CD14-positive monocyte (primary cell): ENCODE measurements at regions not wholly inside any gene's neighbourhood (a gene's known extent, or its start where the extent isn't known, plus 50 kb on each side); places are given as distances from the start of the nearest gene placed in this dataset.
A peak's percentile ranks its signal among the peaks of the same experiment; 100 is the strongest.

ENCODE experiments used
- DNase-seq, 3 donors: peaks; one replicate each; pipeline ENCODE4 v3.0.0-alpha.2; 2011 to 2022
- H2AFZ ChIP-seq: 2 replicates; pipeline ENCODE4 v1.6.0; 2012; ENCODE audit warnings: mild to moderate bottlenecking, low read depth, low read length, inconsistent platforms; ENCODE audit not compliant: insufficient read depth, poor library complexity, severe bottlenecking
- H3K27ac ChIP-seq, 2 donors: 1 replicate in 1 of 2; 2 replicates in 1 of 2; pipeline ENCODE4 v1.5.1; 2012 to 2013; ENCODE audit warnings: low read length in 2 of 2, control low read depth in 1 of 2, inconsistent platforms in 1 of 2, low read depth in 1 of 2, mild to moderate bottlenecking in 1 of 2
- H3K27me3 ChIP-seq, 2 donors: one replicate each; pipeline versions ENCODE4 v1.6.0 to v1.6.1; 2011 to 2013; ENCODE audit warnings: low read length in 2 of 2; ENCODE audit not compliant: control insufficient read depth in 2 of 2, insufficient read depth in 2 of 2
- H3K36me3 ChIP-seq, 2 donors: replicated peaks in 1 of 2; 1 replicate in 1 of 2; 2 replicates in 1 of 2; pipeline versions ENCODE4 v1.5.1 to v1.6.1; 2012 to 2013; ENCODE audit warnings: low read length in 2 of 2, control low read depth in 1 of 2, inconsistent platforms in 1 of 2, mild to moderate bottlenecking in 1 of 2; ENCODE audit not compliant: insufficient read depth in 2 of 2, control insufficient read depth in 1 of 2
- H3K4me1 ChIP-seq, 2 donors: 1 replicate in 1 of 2; 2 replicates in 1 of 2; pipeline versions ENCODE4 v1.5.1 to v1.6.1; 2012 to 2013; ENCODE audit warnings: low read length in 2 of 2, control low read depth in 1 of 2, inconsistent platforms in 1 of 2, mild to moderate bottlenecking in 1 of 2, moderate library complexity in 1 of 2; ENCODE audit not compliant: insufficient read depth in 2 of 2, control insufficient read depth in 1 of 2
- H3K4me2 ChIP-seq: replicated peaks from 2 replicates; pipeline ENCODE3; 2012; ENCODE audit warnings: low read length, moderate library complexity, mild to moderate bottlenecking; ENCODE audit not compliant: poor library complexity, severe bottlenecking; ENCODE audit errors: extremely low read depth
- H3K4me3 ChIP-seq, 3 experiments: fragments of 200-600 bp in 1 of 3; sonication (generic) in 1 of 3; replicated peaks in 1 of 3; 1 replicate in 2 of 3; 2 replicates in 1 of 3; pipeline ENCODE4 v1.5.1; 2011 to 2013; ENCODE audit warnings: low read length in 3 of 3, mild to moderate bottlenecking in 3 of 3, control low read depth in 2 of 3, low read depth in 2 of 3, inconsistent platforms in 1 of 3, moderate library complexity in 1 of 3
- H3K79me2 ChIP-seq: 2 replicates; pipeline ENCODE4 v1.6.0; 2012; ENCODE audit warnings: mild to moderate bottlenecking, control low read depth, inconsistent platforms, low read length, moderate library complexity; ENCODE audit not compliant: insufficient read depth
- H3K9ac ChIP-seq: 2 replicates; pipeline ENCODE4 v1.6.0; 2017; ENCODE audit warnings: low read length, mild to moderate bottlenecking; ENCODE audit not compliant: insufficient read depth, poor library complexity, severe bottlenecking
- H3K9me3 ChIP-seq, 2 donors: replicated peaks in 1 of 2; 1 replicate in 1 of 2; 2 replicates in 1 of 2; pipeline versions ENCODE4 v1.5.1 to v1.6.1; 2012 to 2013; ENCODE audit warnings: low read length in 2 of 2, control low read depth in 1 of 2; ENCODE audit not compliant: control insufficient read depth in 1 of 2, insufficient read depth in 1 of 2
- H4K20me1 ChIP-seq: 2 replicates; pipeline ENCODE4 v1.6.0; 2012; ENCODE audit warnings: mild to moderate bottlenecking, low read length, control low read depth, moderate library complexity; ENCODE audit not compliant: insufficient read depth
- H3K27ac Mint-ChIP-seq, 7 donors: one replicate each; pipeline ENCODE4 v1.8.0; 2020; ENCODE audit warnings: mild to moderate bottlenecking in 7 of 7, mixed read lengths in 7 of 7, moderate library complexity in 6 of 7, inconsistent platforms in 2 of 7
- H3K27me3 Mint-ChIP-seq, 3 donors: one replicate each; pipeline ENCODE4 v1.8.0; 2021 to 2022; ENCODE audit warnings: low read depth in 3 of 3, mild to moderate bottlenecking in 3 of 3, mixed read lengths in 3 of 3, moderate library complexity in 3 of 3, inconsistent platforms in 1 of 3
- H3K36me3 Mint-ChIP-seq, 2 donors: one replicate each; pipeline ENCODE4 v1.8.0; 2020; ENCODE audit warnings: mixed read lengths in 2 of 2, inconsistent platforms in 1 of 2, mild to moderate bottlenecking in 1 of 2
- H3K4me1 Mint-ChIP-seq: one replicate; pipeline ENCODE4 v1.8.0; 2020; ENCODE audit warnings: mild to moderate bottlenecking, mixed read lengths
- H3K4me3 Mint-ChIP-seq, 2 donors: one replicate each; pipeline ENCODE4 v1.8.0; 2020; ENCODE audit warnings: mild to moderate bottlenecking in 2 of 2, mixed read lengths in 2 of 2, moderate library complexity in 1 of 2
- H3K9me3 Mint-ChIP-seq, 7 donors: one replicate each; pipeline ENCODE4 v1.8.0; 2020 to 2022; ENCODE audit warnings: mixed read lengths in 7 of 7, mild to moderate bottlenecking in 6 of 7, moderate library complexity in 6 of 7, inconsistent platforms in 2 of 7
- CTCF ChIP-seq: fragments of 200-600 bp; IDR thresholded peaks from one replicate; pipeline ENCODE4 v1.8.0; 2022; ENCODE audit warnings: antibody characterized with exemption, mild to moderate bottlenecking
- WGBS: methylation state at CpG from one replicate; pipeline ENCODE4 v1.1.5; 2013; ENCODE audit warnings: missing lambda C conversion rate; ENCODE audit not compliant: insufficient coverage; 5-methylcytosine and 5-hydroxymethylcytosine counted together
- intact Hi-C, 2 donors: fragments of 100-400 bp; cut with micrococcal nuclease; formaldehyde crosslinking; loops; one replicate each; pipeline versions ENCODE4 v1.15.0 to v1.15.1; 2023

DNA sequence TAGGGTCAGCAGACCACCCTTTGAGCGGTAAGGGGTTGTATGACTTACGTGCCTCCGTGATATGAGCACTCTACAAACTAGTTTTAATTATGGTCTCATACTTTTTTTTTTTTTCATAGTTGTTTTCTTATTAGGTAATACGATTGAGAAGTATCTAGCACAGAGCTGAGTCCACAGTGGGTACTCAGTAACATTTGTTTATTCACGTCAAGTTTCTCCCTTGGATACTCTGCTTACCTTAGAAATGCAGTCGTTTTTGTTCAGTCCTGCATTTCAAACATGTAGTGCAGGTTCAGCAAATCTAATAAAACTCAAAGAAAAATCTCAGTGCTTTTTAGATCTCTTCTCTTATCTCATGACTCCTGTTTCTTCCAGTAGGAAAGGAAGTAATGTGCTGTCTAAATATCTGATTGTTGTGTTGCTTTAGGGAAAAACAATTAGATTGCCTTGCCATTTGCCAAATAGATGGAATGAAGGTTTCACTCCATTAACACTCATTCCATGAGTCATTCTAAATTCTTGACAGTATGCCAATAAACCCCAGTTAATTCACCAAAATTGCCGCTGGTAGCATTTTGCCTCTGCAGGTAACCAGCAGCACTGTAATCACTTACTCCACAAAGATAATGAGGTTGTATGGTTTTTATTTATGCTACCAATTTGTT is 118.9 kb downstream of the PTCSC3 start:
- no CpG with 5 or more reads among the region's 7 CpGs for WGBS
- Histone ChIP-seq H4K20me1 (no peaks in the 10 kb centered on the region), H3K4me2 (no peak overlapping the region), H3K27ac (no peak overlapping the region), H3K27me3 (no peaks in the 10 kb centered on the region), H3K4me3 (no peak overlapping the region), H3K9ac (no peak overlapping the region), H2AFZ (no peak overlapping the region), H3K79me2 (no peaks in the 10 kb centered on the region), H3K36me3 (no peaks in the 10 kb centered on the region), H3K9me3 (no peaks in the 10 kb centered on the region), H3K4me1 (no peaks in the 10 kb centered on the region)
- DNase-seq = no peak
- Mint-ChIP-seq H3K36me3 (no peaks in the 10 kb centered on the region), H3K27me3 (peaks cover 2 to 12% (median 8%) of the 10 kb centered on the region in 3 donors), H3K4me3 (no peak overlapping the region), H3K4me1 (no peaks in the 10 kb centered on the region), H3K9me3 (peaks cover 0 to 4% (median 0%) of the 10 kb centered on the region in 7 donors), H3K27ac (no peak overlapping the region)
- no peak for TF ChIP-seq CTCF
- intact Hi-C loops = no loop called here

DNA sequence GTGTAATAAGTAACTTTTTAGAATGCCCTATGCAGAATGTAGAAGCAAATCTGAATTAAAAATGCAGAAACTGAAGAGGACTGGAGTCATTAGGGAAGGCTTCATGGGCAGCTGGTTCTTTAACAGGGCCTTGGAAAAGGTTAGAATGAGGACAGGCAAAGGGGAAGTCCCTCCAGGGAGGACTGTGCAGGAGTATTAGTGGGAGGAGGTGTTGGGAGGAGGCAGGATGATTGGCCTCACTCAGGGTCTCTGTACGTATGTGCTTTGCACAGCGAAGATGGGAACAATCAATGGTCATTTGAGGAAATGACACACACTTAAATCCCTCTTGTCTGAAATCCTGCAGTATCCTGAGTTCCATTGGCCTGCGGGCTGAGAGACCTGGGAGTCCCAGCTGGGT is 119.7 kb downstream of the PTCSC3 start:
- H3K27ac ChIP-seq = no peak overlapping the region
- no peak overlapping the region for H3K4me2 ChIP-seq
- no peak overlapping the region for H3K4me3 ChIP-seq
- no peaks in the 10 kb centered on the region for H4K20me1 ChIP-seq
- peak overlapping the region in 1 of 7 donors; percentile 23 for H3K27ac Mint-ChIP-seq
- H3K4me1 Mint-ChIP-seq = no peaks in the 10 kb centered on the region
- H3K9me3 Mint-ChIP-seq = peaks cover 0 to 4% (median 0%) of the 10 kb centered on the region in 7 donors
- no peaks in the 10 kb centered on the region for H3K36me3 ChIP-seq
- TF ChIP-seq CTCF = no peak
- H3K9me3 ChIP-seq = no peaks in the 10 kb centered on the region
- no peaks in the 10 kb centered on the region for H3K79me2 ChIP-seq
- no peak overlapping the region for H3K4me3 Mint-ChIP-seq
- H3K27me3 Mint-ChIP-seq = peaks cover 2 to 12% (median 8%) of the 10 kb centered on the region in 3 donors
- no peak overlapping the region for H2AFZ ChIP-seq
- no peak for DNase-seq
- no peaks in the 10 kb centered on the region for H3K27me3 ChIP-seq
- no peaks in the 10 kb centered on the region for H3K4me1 ChIP-seq
- intact Hi-C loops = no loop called here
- H3K36me3 Mint-ChIP-seq = no peaks in the 10 kb centered on the region
- no peak overlapping the region for H3K9ac ChIP-seq
- WGBS = 80% methylated on average over 1 of the region's 3 CpGs
